ENCODE measurements at regions not wholly inside any gene's neighbourhood (a gene's known extent, or its start where the extent isn't known, plus 50 kb on each side); places are given as distances from the start of the nearest gene placed in this dataset.

- TF ChIP-seq POLR2A (IDR thresholded peaks at IDR 0.05; ENCODE audit: low read depth, low read length) (no peak), POLR2AphosphoS5 (IDR thresholded peaks at IDR 0.05; ENCODE audit: low read depth, low read length) (no peak), TAF1 (IDR thresholded peaks at IDR 0.05; ENCODE audit: borderline replicate concordance, low read depth, low read length) (no peak)
Measured at GRCh38 chr4:147084861-147085260, 139.2 kb upstream of the TTC29 start.

All from GM12892 (cell line).